OCI-LY3 (cell line): ENCODE measurements at regions not wholly inside any gene's neighbourhood (a gene's known extent, or its start where the extent isn't known, plus 50 kb on each side); places are given as distances from the start of the nearest gene placed in this dataset.

ENCODE experiments used
- H2AFZ ChIP-seq: fragments of 200-600, 300-600 bp; shearing (Covaris generic); 2 replicates; pipeline ENCODE4 v1.6.0; 2014; ENCODE audit warnings: antibody characterized with exemption, low read depth, low read length
- H3K27ac ChIP-seq: fragments of 200-600, 300-600 bp; sonication (generic); 2 replicates; pipeline ENCODE4 v1.5.1; 2014; ENCODE audit warnings: mild to moderate bottlenecking, low read length, moderate library complexity, mixed read lengths
- H3K27me3 ChIP-seq: fragments of 200-600, 300-600 bp; sonication (generic); 2 replicates; pipeline ENCODE4 v1.6.1; 2014; ENCODE audit warnings: low read depth, low read length, mixed read lengths
- H3K36me3 ChIP-seq: fragments of 200-600, 300-600 bp; sonication (generic); replicated peaks from 2 replicates; pipeline ENCODE3; 2014; ENCODE audit warnings: low read depth, low read length, mixed read lengths
- H3K4me1 ChIP-seq: fragments of 300-600, 200-600 bp; sonication (generic); 2 replicates; pipeline ENCODE4 v1.6.1; 2014; ENCODE audit warnings: low read length, mixed read lengths
- H3K4me2 ChIP-seq: fragments of 200-600, 300-600 bp; sonication (generic); 2 replicates; pipeline ENCODE4 v1.6.1; 2014; ENCODE audit warnings: low read length, mixed read lengths
- H3K4me3 ChIP-seq: fragments of 300-600, 200-600 bp; sonication (generic); 2 replicates; pipeline ENCODE4 v1.5.1; 2014; ENCODE audit warnings: antibody characterized with exemption, mild to moderate bottlenecking, low read length, moderate library complexity
- H3K79me2 ChIP-seq: fragments of 300-600, 200-600 bp; shearing (Covaris generic); 2 replicates; pipeline ENCODE4 v1.6.1; 2014; ENCODE audit warnings: mild to moderate bottlenecking, low read length, mixed read lengths
- H3K9ac ChIP-seq: fragments of 300-600, 200-600 bp; shearing (Covaris generic); 2 replicates; pipeline ENCODE4 v1.6.0; 2014; ENCODE audit warnings: mild to moderate bottlenecking, low read length, moderate library complexity
- H3K9me3 ChIP-seq: fragments of 200-600, 300-600 bp; shearing (Covaris generic); 2 replicates; pipeline ENCODE4 v1.6.1; 2014; ENCODE audit warnings: low read length, mixed read lengths; ENCODE audit not compliant: insufficient read depth
- H4K20me1 ChIP-seq: fragments of 200-600, 300-600 bp; sonication (generic); 2 replicates; pipeline ENCODE4 v1.6.1; 2016; ENCODE audit warnings: low read length, mixed read lengths; ENCODE audit not compliant: insufficient read depth
- CTCF ChIP-seq: fragments of 200-600, 300-600 bp; sonication (generic); IDR thresholded peaks from 2 replicates; pipeline ENCODE4 v1.5.1; 2014; ENCODE audit warnings: antibody characterized with exemption, low read length, low read depth
- EZH2phosphoT487 ChIP-seq: fragments of 200-600 bp; shearing (Covaris generic); IDR thresholded peaks from 2 replicates; pipeline ENCODE4 v1.6.1; 2018; ENCODE audit warnings: antibody characterized with exemption, mixed run types, low read depth

DNA sequence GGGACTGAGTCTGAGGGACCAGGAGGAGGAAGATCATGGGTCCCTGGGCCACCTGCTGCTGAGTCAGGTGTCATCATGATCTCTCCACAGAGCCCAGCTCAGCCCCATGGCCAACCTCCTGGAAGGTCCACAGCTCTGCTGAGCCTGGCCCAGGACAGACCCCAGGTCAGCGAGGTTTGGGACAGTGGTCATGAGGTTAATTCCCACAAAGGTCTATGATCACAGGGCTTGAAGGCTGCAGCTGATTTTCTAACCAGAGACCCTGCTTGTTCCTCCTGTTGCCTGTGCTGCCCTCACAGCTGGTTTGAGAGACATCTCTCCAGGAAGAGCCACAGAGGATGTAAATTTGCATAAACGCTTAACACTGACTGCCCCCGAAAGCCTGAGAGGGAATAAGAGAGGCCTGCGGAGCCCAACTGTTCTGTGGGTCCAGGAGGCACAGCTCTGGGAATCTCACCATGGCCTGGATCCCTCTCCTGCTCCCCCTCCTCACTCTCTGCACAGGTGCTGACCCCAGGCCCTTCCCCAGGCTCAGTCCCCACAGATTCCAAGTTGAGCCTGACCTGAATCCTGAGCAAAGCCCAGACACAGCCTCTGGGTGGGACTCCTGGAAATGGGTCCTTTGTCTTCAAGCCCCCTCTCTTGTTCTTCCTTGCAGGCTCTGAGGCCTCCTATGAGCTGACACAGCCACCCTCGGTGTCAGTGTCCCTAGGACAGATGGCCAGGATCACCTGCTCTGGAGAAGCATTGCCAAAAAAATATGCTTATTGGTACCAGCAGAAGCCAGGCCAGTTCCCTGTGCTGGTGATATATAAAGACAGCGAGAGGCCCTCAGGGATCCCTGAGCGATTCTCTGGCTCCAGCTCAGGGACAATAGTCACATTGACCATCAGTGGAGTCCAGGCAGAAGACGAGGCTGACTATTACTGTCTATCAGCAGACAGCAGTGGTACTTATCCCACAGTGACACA, 102.8 kb downstream of the GGTLC2 start:
- H3K36me3 ChIP-seq = no peaks in the 10 kb centered on the region
- H4K20me1 ChIP-seq = no peaks in the 10 kb centered on the region
- H3K9me3 ChIP-seq = no peaks in the 10 kb centered on the region
- TF ChIP-seq CTCF (no peak), EZH2phosphoT487 (no peak)
- H2AFZ ChIP-seq = no peak overlapping the region
- H3K27ac ChIP-seq = no peak overlapping the region
- H3K9ac ChIP-seq = no peak overlapping the region
- no peaks in the 10 kb centered on the region for H3K27me3 ChIP-seq
- H3K79me2 ChIP-seq = no peaks in the 10 kb centered on the region
- H3K4me1 ChIP-seq = no peaks in the 10 kb centered on the region
- H3K4me3 ChIP-seq = no peak overlapping the region
- no peak overlapping the region for H3K4me2 ChIP-seq

DNA sequence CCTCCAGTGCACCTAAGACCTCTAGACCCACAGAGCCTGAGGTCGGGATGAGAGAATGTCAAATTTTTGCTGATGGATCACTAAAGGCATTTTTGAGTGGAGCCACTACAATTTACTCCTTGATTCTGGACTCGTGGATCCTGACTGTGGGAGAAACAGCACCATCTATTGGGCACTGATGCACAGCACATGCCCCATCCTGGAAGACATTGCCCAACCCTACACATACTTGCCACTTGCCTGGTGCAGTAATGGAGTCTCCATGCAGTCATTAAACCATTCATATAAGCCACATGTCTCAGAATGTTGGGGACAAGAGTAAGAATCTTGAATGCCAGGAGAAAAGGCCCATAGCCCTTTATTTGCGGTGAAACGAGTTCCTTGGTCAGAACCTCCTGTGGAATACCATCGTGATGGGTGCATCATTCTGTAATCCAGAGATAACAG, 103.9 kb downstream of the GGTLC2 start:
- H3K4me3 ChIP-seq = no peak overlapping the region
- no peak overlapping the region for H3K4me2 ChIP-seq
- no peaks in the 10 kb centered on the region for H3K9me3 ChIP-seq
- no peaks in the 10 kb centered on the region for H4K20me1 ChIP-seq
- no peaks in the 10 kb centered on the region for H3K4me1 ChIP-seq
- no peaks in the 10 kb centered on the region for H3K27me3 ChIP-seq
- TF ChIP-seq CTCF (no peak), EZH2phosphoT487 (no peak)
- no peak overlapping the region for H2AFZ ChIP-seq
- no peak overlapping the region for H3K9ac ChIP-seq
- no peaks in the 10 kb centered on the region for H3K79me2 ChIP-seq
- H3K36me3 ChIP-seq = no peaks in the 10 kb centered on the region
- H3K27ac ChIP-seq = no peak overlapping the region

- no peaks in the 10 kb centered on the region for H3K79me2 ChIP-seq
- no peaks in the 10 kb centered on the region for H3K4me1 ChIP-seq
- no peak for TF ChIP-seq EZH2phosphoT487
- TF ChIP-seq CTCF = no peak
- H3K27me3 ChIP-seq = no peaks in the 10 kb centered on the region
- no peaks in the 10 kb centered on the region for H4K20me1 ChIP-seq
- no peak overlapping the region for H3K4me2 ChIP-seq
- no peaks in the 10 kb centered on the region for H3K9me3 ChIP-seq
- H3K9ac ChIP-seq = no peak overlapping the region
- no peak overlapping the region for H3K27ac ChIP-seq
- no peak overlapping the region for H3K4me3 ChIP-seq
- H3K36me3 ChIP-seq = no peaks in the 10 kb centered on the region
- no peak overlapping the region for H2AFZ ChIP-seq
Measured at GRCh38 chr22:22748756-22749155, 104.3 kb downstream of the GGTLC2 start.

DNA sequence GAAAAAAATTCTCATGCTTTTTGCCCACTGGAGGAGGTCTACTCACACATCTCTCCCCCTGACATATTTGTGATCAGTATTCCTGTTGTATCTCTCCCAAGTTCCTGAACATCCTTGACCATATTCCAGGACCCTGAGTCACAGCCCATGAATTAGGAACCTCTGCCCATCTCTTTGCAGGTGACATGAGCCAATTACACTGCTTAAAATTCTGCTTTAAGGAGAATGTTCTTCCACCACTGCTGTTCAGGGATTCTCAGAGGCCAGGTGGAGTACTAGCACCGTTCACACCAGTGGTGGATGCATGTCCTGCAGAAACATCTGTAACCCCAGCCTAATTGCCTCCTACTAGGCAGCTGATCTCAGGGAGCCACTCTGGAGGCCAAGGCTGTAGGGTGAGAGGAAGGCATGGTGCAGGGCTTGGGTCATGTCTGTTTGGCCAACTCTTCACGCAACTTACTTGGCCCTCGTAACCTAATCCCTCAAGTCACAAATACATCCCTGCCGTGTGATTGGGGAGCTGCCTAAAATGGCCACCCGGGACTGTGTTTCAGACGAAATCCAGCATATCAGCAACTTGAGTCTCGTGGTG, 104.8 kb downstream of the GGTLC2 start:
- Histone ChIP-seq H3K4me1 (no peaks in the 10 kb centered on the region), H3K36me3 (no peaks in the 10 kb centered on the region), H3K4me3 (no peak overlapping the region), H3K9ac (no peak overlapping the region), H2AFZ (no peak overlapping the region), H3K27me3 (no peaks in the 10 kb centered on the region), H3K4me2 (no peak overlapping the region), H4K20me1 (no peaks in the 10 kb centered on the region), H3K79me2 (no peaks in the 10 kb centered on the region), H3K9me3 (no peaks in the 10 kb centered on the region), H3K27ac (no peak overlapping the region)
- TF ChIP-seq CTCF = no peak
- no peak for TF ChIP-seq EZH2phosphoT487
